Transverse colon (tissue), 4 donors: ENCODE measurements at regions not wholly inside any gene's neighbourhood (a gene's known extent, or its start where the extent isn't known, plus 50 kb on each side); places are given as distances from the start of the nearest gene placed in this dataset.

Source experiments
- DNase-seq: peaks from one replicate; pipeline ENCODE4 v3.0.0-alpha.2; 2019
- H3K27ac ChIP-seq, 4 donors: fragments of 200-600 bp; sonication (generic); 2 replicates each; pipeline ENCODE4 v1.5.1; 2016 to 2018; ENCODE audit warnings: inconsistent platforms in 4 of 4
- H3K27me3 ChIP-seq: fragments of 200-600 bp; sonication (generic); 2 replicates; pipeline ENCODE4 v1.5.1; 2017; ENCODE audit warnings: inconsistent platforms
- H3K36me3 ChIP-seq, 4 donors: fragments of 200-600 bp; sonication (generic); 2 replicates each; pipeline ENCODE4 v1.5.1; 2017 to 2019; ENCODE audit warnings: inconsistent platforms in 4 of 4
- H3K4me1 ChIP-seq, 4 donors: fragments of 200-600 bp; sonication (generic); 2 replicates each; pipeline ENCODE4 v1.5.1; 2017 to 2020; ENCODE audit warnings: inconsistent platforms in 4 of 4
- H3K4me3 ChIP-seq, 4 donors: fragments of 200-600 bp; sonication (generic); 1 replicate in 1 of 4; 2 replicates in 3 of 4; pipeline versions ENCODE4 v1.5.1 to v1.6.1; 2017 to 2019; ENCODE audit warnings: inconsistent platforms in 4 of 4
- H3K9me3 ChIP-seq, 2 donors: fragments of 200-600 bp; sonication (generic); 2 replicates each; pipeline ENCODE4 v1.5.1; 2017 to 2019; ENCODE audit warnings: inconsistent platforms in 2 of 2
- CTCF ChIP-seq, 5 experiments: fragments of 200-600 bp in 3 of 5; fragments of 450-650 bp in 2 of 5; sonication (generic) in 3 of 5; IDR thresholded peaks; 1 replicate in 2 of 5; 2 replicates in 3 of 5; pipeline ENCODE4 v1.5.1; 2016 to 2017; ENCODE audit warnings: antibody characterized with exemption in 5 of 5, inconsistent platforms in 3 of 5, mild to moderate bottlenecking in 2 of 5, moderate library complexity in 1 of 5
- EP300 ChIP-seq: sonication (generic); formaldehyde crosslinking; IDR thresholded peaks from one replicate; pipeline ENCODE4 v1.6.1; 2017; ENCODE audit warnings: antibody characterized with exemption, low read depth
- POLR2A ChIP-seq: fragments of 450-650 bp; IDR thresholded peaks from one replicate; pipeline ENCODE4 v1.6.1; 2016; ENCODE audit warnings: antibody characterized with exemption, mild to moderate bottlenecking, moderate library complexity
- POLR2AphosphoS5 ChIP-seq, 3 donors: sonication (generic); formaldehyde crosslinking; IDR thresholded peaks; one replicate each; pipeline ENCODE4 v1.6.1; 2016; ENCODE audit warnings: antibody characterized with exemption in 3 of 3
- WGBS, 2 donors: methylation state at CpG; one replicate each; pipeline ENCODE4 v1.1.5; 2018; ENCODE audit warnings: low coverage in 1 of 2; 5-methylcytosine and 5-hydroxymethylcytosine counted together
- in situ Hi-C, 4 donors: fragments of 200-750 bp; cut with MboI; loops; one replicate each; pipeline versions ENCODE4 v1.15.0 to v1.15.1; 2017; ENCODE audit warnings: low sequenced_read_pairs in 3 of 4, low pct_ligation_motif_present in 1 of 4, low pct_unique_long_range_greater_than_20kb in 1 of 4
- intact Hi-C: fragments of 100-400 bp; cut with DNase I; formaldehyde crosslinking; loops from one replicate; pipeline ENCODE4 v1.15.1; 2023; ENCODE audit warnings: low total_unique reads

GRCh38 chr20:22696759-22697158 is 112.4 kb upstream of the FOXA2 start:
- Histone ChIP-seq H3K27ac (no peak overlapping the region), H3K9me3 (no peaks in the 10 kb centered on the region), H3K4me1 (peaks cover 3 to 4% (median 3%) of the 10 kb centered on the region in 4 donors), H3K4me3 (no peak overlapping the region), H3K27me3 (no peaks in the 10 kb centered on the region), H3K36me3 (no peaks in the 10 kb centered on the region)
- TF ChIP-seq EP300 (no peak), CTCF (IDR thresholded peaks at IDR 0.05) (no peak), POLR2AphosphoS5 (IDR thresholded peaks at IDR 0.05) (no peak), POLR2A (no peak)
- in situ Hi-C loops, result loop anchor here in 3 of 4 donors (10.0 to 25.0 kb wide), 4 partner anchors 541 to 916 kb away; partner anchors contain the start of gene CST9 (in 1 of the 3)
- DNase-seq, result no peak
- intact Hi-C loops, result loop anchor here (10.0 kb wide), 1 partner anchor 548 kb away; no protein-coding TSS in a partner anchor
- 82 to 86% methylated on average over 3 to 4 of the region's 4 CpGs for WGBS, 2 donors

GRCh38 chr20:22698259-22698842 is 114.0 kb upstream of the FOXA2 start:
- no peak overlapping the region for H3K4me3 ChIP-seq
- intact Hi-C loops, result loop anchor here (10.0 kb wide), 1 partner anchor 546 kb away; no protein-coding TSS in a partner anchor
- in situ Hi-C loops, result loop anchor here in 3 of 4 donors (10.0 to 25.0 kb wide), 4 partner anchors 539 to 914 kb away; partner anchors contain the start of gene CST9 (in 1 of the 3)

GRCh38 chr20:22699396-22699795 is 115.0 kb upstream of the FOXA2 start:
- intact Hi-C loops, result loop anchor here (10.0 kb wide), 1 partner anchor 545 kb away; no protein-coding TSS in a partner anchor

More at GRCh38 chr20:22698259-22698842, 114.0 kb upstream of the FOXA2 start:
- no peaks in the 10 kb centered on the region for H3K36me3 ChIP-seq
- H3K9me3 ChIP-seq, result no peaks in the 10 kb centered on the region
- WGBS, 2 donors, result 68 to 73% methylated on average over 2 to 5 of the region's 5 CpGs
- no peaks in the 10 kb centered on the region for H3K27me3 ChIP-seq
- TF ChIP-seq POLR2AphosphoS5 (IDR thresholded peaks at IDR 0.05) (no peak), POLR2A (no peak), CTCF (IDR thresholded peaks at IDR 0.05) (no peak), EP300 (no peak)
- no peak overlapping the region for H3K27ac ChIP-seq
- no peaks in the 10 kb centered on the region for H3K4me1 ChIP-seq
- no peak for DNase-seq

More at GRCh38 chr20:22699396-22699795, 115.0 kb upstream of the FOXA2 start:
- H3K27me3 ChIP-seq, result no peaks in the 10 kb centered on the region
- H3K9me3 ChIP-seq, result no peaks in the 10 kb centered on the region
- TF ChIP-seq POLR2A (no peak), POLR2AphosphoS5 (IDR thresholded peaks at IDR 0.05) (no peak), EP300 (no peak), CTCF (IDR thresholded peaks at IDR 0.05) (no peak)
- no peak overlapping the region for H3K4me3 ChIP-seq
- no peaks in the 10 kb centered on the region for H3K4me1 ChIP-seq
- no peak overlapping the region for H3K27ac ChIP-seq
- DNase-seq, result no peak
- 76% methylated on average over 3 of the region's 3 CpGs; no CpG with 5 or more reads in 1 of the 2 donors for WGBS, 2 donors
- no peaks in the 10 kb centered on the region for H3K36me3 ChIP-seq
- in situ Hi-C loops, result loop anchor here in 3 of 4 donors (10.0 to 25.0 kb wide), 4 partner anchors 538 to 913 kb away; partner anchors contain the start of gene CST9 (in 1 of the 3)
